ENCODE measurements at regions not wholly inside any gene's neighbourhood (a gene's known extent, or its start where the extent isn't known, plus 50 kb on each side); places are given as distances from the start of the nearest gene placed in this dataset.

- no peaks in the 10 kb centered on the region for H3K36me3 Mint-ChIP-seq (ENCODE audit: low read depth)
- no peaks in the 10 kb centered on the region for H3K9me3 Mint-ChIP-seq
- H3K4me3 Mint-ChIP-seq = no peak overlapping the region
- no peak for DNase-seq
- no peaks in the 10 kb centered on the region for H3K4me1 Mint-ChIP-seq
- H3K27ac Mint-ChIP-seq = no peak overlapping the region
- no peaks in the 10 kb centered on the region for H3K27me3 Mint-ChIP-seq (ENCODE audit: low read depth, poor library complexity)
- no peak for TF ChIP-seq CTCF (IDR thresholded peaks at IDR 0.05)
These were observed 597.0 kb downstream of the PCDH18 start for GRCh38 chr4:136935305-136935704.

GRCh38 chr4:136934601-136935000, 597.7 kb downstream of the PCDH18 start:
- Mint-ChIP-seq H3K27me3 (ENCODE audit: low read depth, poor library complexity) (no peaks in the 10 kb centered on the region), H3K36me3 (ENCODE audit: low read depth) (no peaks in the 10 kb centered on the region), H3K9me3 (peaks cover 4% of the 10 kb centered on the region), H3K4me1 (no peaks in the 10 kb centered on the region), H3K27ac (no peak overlapping the region), H3K4me3 (no peak overlapping the region)
- no peak for DNase-seq
- TF ChIP-seq CTCF (IDR thresholded peaks at IDR 0.05) = no peak

GRCh38 chr4:136931781-136932180, 600.5 kb downstream of the PCDH18 start:
- Mint-ChIP-seq H3K36me3 (ENCODE audit: low read depth) (no peaks in the 10 kb centered on the region), H3K9me3 (peaks cover 4% of the 10 kb centered on the region), H3K4me1 (no peaks in the 10 kb centered on the region), H3K4me3 (no peak overlapping the region), H3K27ac (no peak overlapping the region), H3K27me3 (ENCODE audit: low read depth, poor library complexity) (no peaks in the 10 kb centered on the region)
- TF ChIP-seq CTCF (IDR thresholded peaks at IDR 0.05) = no peak
- no peak for DNase-seq

- peaks cover 4% of the 10 kb centered on the region for H3K9me3 Mint-ChIP-seq
These were observed 603.3 kb downstream of the PCDH18 start for GRCh38 chr4:136928957-136929411.

GRCh38 chr4:136927172-136927571, 605.1 kb downstream of the PCDH18 start:
- peaks cover 4% of the 10 kb centered on the region for H3K9me3 Mint-ChIP-seq
- H3K27me3 Mint-ChIP-seq (ENCODE audit: low read depth, poor library complexity) = no peaks in the 10 kb centered on the region
- no peak for DNase-seq
- no peaks in the 10 kb centered on the region for H3K4me1 Mint-ChIP-seq
- no peak for TF ChIP-seq CTCF (IDR thresholded peaks at IDR 0.05)
- H3K27ac Mint-ChIP-seq = no peak overlapping the region
- no peak overlapping the region for H3K4me3 Mint-ChIP-seq
- no peaks in the 10 kb centered on the region for H3K36me3 Mint-ChIP-seq (ENCODE audit: low read depth)

More at GRCh38 chr4:136928957-136929411, 603.3 kb downstream of the PCDH18 start:
- TF ChIP-seq CTCF (IDR thresholded peaks at IDR 0.05) = no peak
- H3K4me3 Mint-ChIP-seq = no peak overlapping the region
- H3K27me3 Mint-ChIP-seq (ENCODE audit: low read depth, poor library complexity) = no peaks in the 10 kb centered on the region
- no peaks in the 10 kb centered on the region for H3K36me3 Mint-ChIP-seq (ENCODE audit: low read depth)
- no peak for DNase-seq
- no peaks in the 10 kb centered on the region for H3K4me1 Mint-ChIP-seq
- no peak overlapping the region for H3K27ac Mint-ChIP-seq

GRCh38 chr4:136925203-136925602, 607.1 kb downstream of the PCDH18 start:
- H3K27me3 Mint-ChIP-seq (ENCODE audit: low read depth, poor library complexity) = no peaks in the 10 kb centered on the region
- no peaks in the 10 kb centered on the region for H3K36me3 Mint-ChIP-seq (ENCODE audit: low read depth)
- H3K4me3 Mint-ChIP-seq = no peak overlapping the region
- H3K9me3 Mint-ChIP-seq = peaks cover 4% of the 10 kb centered on the region
- H3K27ac Mint-ChIP-seq = no peak overlapping the region
- DNase-seq = no peak
- no peak for TF ChIP-seq CTCF (IDR thresholded peaks at IDR 0.05)
- H3K4me1 Mint-ChIP-seq = no peaks in the 10 kb centered on the region

Measured in nephron progenitor cell (in vitro differentiated cells).